GM13977 (cell line): ENCODE measurements at regions not wholly inside any gene's neighbourhood (a gene's known extent, or its start where the extent isn't known, plus 50 kb on each side); places are given as distances from the start of the nearest gene placed in this dataset.

Experiments used
- DNase-seq: peaks from one replicate; pipeline ENCODE4 v3.0.0; 2012; ENCODE audit warnings: low spot score
- in situ Hi-C: fragments of 300-500 bp; cut with MboI; formaldehyde crosslinking; loops from one replicate; pipeline ENCODE4 v1.12.0; 2022; ENCODE audit warnings: low sequenced_read_pairs, low pct_unique_long_range_greater_than_20kb, mixed read lengths, inconsistent platforms; ENCODE audit not compliant: unreplicated experiment
- TF ChIP-seq, protein P1 (sequence below): IDR thresholded peaks from 2 replicates; pipeline ENCODE4 v1.5.1; 2012; ENCODE audit warnings: mild to moderate bottlenecking, control low read depth; ENCODE audit not compliant: insufficient read depth; ENCODE audit errors: extremely low read depth, missing control alignments

DNA sequence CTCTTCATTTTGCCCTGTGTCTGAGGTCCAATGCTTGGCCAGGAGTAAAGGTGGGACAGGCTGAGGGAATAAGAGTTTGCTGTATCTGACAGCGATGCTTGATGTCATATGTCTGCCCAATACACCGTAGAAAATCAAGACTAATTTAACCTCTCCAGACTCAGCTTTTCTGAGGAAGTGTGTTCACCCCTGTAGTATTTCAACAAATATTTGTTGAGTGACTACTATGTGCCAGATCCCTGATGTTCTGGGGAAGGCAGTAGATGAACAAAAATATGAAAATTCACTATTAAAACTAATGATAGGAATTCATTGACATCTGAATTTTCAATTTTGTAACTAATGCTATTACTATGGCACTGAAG lies 489.7 kb downstream of the EBF1 start:
- DNase-seq, result no peak
- in situ Hi-C loops, result no loop called here
- TF ChIP-seq, protein P1, sequence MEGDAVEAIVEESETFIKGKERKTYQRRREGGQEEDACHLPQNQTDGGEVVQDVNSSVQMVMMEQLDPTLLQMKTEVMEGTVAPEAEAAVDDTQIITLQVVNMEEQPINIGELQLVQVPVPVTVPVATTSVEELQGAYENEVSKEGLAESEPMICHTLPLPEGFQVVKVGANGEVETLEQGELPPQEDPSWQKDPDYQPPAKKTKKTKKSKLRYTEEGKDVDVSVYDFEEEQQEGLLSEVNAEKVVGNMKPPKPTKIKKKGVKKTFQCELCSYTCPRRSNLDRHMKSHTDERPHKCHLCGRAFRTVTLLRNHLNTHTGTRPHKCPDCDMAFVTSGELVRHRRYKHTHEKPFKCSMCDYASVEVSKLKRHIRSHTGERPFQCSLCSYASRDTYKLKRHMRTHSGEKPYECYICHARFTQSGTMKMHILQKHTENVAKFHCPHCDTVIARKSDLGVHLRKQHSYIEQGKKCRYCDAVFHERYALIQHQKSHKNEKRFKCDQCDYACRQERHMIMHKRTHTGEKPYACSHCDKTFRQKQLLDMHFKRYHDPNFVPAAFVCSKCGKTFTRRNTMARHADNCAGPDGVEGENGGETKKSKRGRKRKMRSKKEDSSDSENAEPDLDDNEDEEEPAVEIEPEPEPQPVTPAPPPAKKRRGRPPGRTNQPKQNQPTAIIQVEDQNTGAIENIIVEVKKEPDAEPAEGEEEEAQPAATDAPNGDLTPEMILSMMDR, result no peak

DNA sequence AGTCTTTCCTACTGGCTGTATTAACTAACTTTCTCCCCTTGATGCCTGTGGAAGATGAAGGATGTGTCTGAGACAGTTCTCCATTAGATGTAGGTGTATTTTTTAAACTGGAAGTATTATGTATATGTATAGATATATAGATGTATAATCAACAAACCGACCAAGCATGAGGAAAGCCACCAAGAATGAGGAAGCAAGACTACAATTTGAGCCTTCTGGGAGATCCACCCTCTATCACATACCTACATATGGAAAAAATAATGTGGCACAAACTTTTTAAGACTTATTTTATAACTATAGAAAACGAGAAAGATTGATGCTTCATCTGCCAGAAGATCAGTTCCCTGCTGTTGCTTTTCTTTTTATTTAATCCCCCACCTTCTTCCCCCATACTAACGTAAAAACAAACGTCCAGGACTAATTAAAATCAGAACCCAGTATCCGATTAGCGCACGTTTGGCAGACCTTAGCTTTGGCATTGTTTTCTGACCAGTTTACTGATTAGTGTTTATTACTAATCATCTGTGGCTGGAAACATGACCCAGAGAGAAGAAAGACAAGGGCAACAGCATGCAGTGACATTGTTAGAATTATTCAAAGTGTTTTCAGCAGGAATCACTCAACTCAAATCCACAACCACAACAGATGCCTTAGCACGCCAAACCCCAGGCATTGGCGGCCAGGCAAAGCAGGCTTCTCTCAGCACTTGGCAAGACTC lies 490.2 kb downstream of the EBF1 start:
- in situ Hi-C loops, result no loop called here
- DNase-seq, result no peak
- TF ChIP-seq, protein P1, result no peak

DNA sequence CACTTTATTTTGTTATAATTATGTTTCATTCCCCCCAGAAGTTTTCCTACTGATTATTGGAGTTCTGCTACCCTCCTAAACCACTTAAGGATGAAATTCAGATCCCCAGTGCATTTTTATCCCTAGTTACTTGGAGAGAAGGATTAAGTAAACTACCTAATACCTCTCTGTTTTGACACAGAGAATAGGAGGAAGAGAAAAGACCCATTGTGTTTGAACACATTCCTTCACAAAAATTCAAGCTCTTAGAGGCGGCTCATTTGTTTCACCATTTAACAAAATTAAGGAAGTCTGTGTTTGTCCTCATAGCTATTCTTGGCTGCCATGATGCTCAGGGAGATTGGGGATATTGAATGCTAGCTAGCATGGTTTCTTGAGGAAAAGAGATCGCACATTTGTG lies 492.6 kb downstream of the EBF1 start:
- in situ Hi-C loops, result no loop called here
- TF ChIP-seq, protein P1, result no peak
- DNase-seq, result no peak

DNA sequence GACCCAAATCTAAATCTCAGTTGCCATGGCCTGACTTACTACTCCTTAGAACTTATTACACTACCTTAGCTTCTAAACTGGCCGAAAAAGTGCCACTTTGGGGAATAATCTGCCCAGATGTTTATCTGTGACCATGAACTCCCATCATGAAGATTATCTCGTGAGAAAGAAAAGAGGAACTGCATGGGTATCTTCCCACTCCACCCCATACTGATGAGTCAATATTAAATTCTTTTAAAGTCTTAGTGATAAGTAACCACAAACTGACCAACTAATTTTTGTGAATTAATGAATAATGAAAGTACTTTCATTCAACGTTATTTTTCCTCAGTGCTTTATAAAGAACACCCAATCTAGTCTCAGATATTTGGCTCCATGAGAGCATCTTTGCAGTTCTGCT lies 493.5 kb downstream of the EBF1 start:
- in situ Hi-C loops, result no loop called here
- DNase-seq, result no peak
- TF ChIP-seq, protein P1, result no peak

DNA sequence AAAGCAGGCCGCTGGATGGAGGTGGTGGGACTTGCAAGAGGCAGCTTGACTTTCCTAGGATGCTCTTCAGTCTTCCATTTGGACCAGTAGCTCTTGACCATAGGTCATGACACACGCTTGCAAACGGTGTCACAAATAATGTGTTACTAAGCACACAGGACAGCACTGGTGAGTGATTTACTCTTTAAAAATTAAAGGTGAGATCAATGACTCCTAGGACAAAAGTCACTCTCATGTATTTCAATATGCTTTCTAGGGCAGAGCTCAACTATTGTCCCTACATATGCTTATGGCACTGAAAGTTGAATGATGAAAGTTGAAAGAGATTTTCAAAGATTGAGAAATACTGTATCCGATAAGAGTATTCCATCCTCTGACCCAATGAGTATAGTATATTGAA lies 496.7 kb downstream of the EBF1 start:
- TF ChIP-seq, protein P1, result no peak
- in situ Hi-C loops, result no loop called here
- DNase-seq, result no peak

- TF ChIP-seq, protein P1, result no peak
- in situ Hi-C loops, result no loop called here
- no peak for DNase-seq
Measured at GRCh38 chr5:158601118-158601517, 498.6 kb downstream of the EBF1 start.
